Mesothelial cell of epicardium (in vitro differentiated cells): ENCODE measurements at regions not wholly inside any gene's neighbourhood (a gene's known extent, or its start where the extent isn't known, plus 50 kb on each side); places are given as distances from the start of the nearest gene placed in this dataset.

Experiments
- DNase-seq, 2 experiments: peaks; one replicate each; pipeline ENCODE4 v3.0.0; 2021; ENCODE audit warnings: low spot score in 2 of 2; ENCODE audit not compliant: unreplicated experiment in 2 of 2
- H3K27ac Mint-ChIP-seq: 2 replicates; pipeline ENCODE4 v1.8.0; 2021; ENCODE audit warnings: mixed read lengths
- H3K27me3 Mint-ChIP-seq: 2 replicates; pipeline ENCODE4 v1.8.0; 2021; ENCODE audit warnings: low read depth, mixed read lengths
- H3K36me3 Mint-ChIP-seq: 2 replicates; pipeline ENCODE4 v1.8.0; 2021; ENCODE audit warnings: mixed read lengths
- H3K4me1 Mint-ChIP-seq: 2 replicates; pipeline ENCODE4 v1.8.0; 2021; ENCODE audit warnings: mixed read lengths
- H3K4me3 Mint-ChIP-seq: 2 replicates; pipeline ENCODE4 v1.8.0; 2021; ENCODE audit warnings: mild to moderate bottlenecking, moderate library complexity, mixed read lengths
- H3K9me3 Mint-ChIP-seq: 2 replicates; pipeline ENCODE4 v1.8.0; 2021; ENCODE audit warnings: mixed read lengths
- TF ChIP-seq, protein P1 (sequence below): fragments of 200-600 bp; sonication (generic); IDR thresholded peaks from one replicate; pipeline ENCODE4 v1.5.0; 2021; ENCODE audit warnings: antibody characterized with exemption; ENCODE audit not compliant: unreplicated experiment

DNA sequence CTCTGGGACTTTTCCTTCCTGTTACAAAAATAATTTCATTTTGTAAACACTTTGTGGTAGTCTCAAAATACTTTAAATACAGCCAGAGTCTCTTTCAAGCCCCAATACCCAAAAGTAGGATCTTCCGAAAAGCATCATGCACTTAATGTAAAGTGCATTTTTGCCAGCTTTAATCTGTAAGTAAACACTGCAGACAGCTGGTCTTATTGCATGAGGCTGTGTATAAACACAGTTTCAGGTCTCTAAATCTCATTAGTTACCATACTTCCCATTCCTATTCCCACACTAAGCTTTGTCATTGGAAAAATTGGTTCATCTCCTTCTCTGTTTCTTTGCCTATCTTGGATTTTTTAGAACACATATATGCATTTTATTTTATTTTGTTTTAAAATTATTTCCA lies 87.6 kb upstream of the GNAI1 start:
- TF ChIP-seq, protein P1, sequence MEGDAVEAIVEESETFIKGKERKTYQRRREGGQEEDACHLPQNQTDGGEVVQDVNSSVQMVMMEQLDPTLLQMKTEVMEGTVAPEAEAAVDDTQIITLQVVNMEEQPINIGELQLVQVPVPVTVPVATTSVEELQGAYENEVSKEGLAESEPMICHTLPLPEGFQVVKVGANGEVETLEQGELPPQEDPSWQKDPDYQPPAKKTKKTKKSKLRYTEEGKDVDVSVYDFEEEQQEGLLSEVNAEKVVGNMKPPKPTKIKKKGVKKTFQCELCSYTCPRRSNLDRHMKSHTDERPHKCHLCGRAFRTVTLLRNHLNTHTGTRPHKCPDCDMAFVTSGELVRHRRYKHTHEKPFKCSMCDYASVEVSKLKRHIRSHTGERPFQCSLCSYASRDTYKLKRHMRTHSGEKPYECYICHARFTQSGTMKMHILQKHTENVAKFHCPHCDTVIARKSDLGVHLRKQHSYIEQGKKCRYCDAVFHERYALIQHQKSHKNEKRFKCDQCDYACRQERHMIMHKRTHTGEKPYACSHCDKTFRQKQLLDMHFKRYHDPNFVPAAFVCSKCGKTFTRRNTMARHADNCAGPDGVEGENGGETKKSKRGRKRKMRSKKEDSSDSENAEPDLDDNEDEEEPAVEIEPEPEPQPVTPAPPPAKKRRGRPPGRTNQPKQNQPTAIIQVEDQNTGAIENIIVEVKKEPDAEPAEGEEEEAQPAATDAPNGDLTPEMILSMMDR, result no peak

DNA sequence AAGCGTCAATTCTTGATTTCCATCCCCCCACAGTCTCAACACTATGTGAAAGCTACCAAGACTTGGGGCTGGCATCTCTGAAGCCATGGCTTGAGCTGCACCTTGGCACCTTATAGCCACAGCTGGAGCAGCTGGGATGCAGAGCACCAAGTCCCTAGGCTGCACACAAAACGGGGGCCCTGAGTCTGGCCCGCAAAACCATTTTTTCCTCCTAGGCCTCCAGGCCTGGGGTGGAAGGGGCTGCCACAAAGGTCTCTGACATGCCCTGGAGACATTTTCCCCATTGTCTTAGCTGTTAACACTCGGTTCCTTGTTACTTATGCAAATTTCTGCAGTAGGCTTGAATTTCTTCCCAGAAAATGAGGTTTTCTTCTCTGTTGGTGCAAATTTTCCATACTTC lies 89.8 kb upstream of the GNAI1 start:
- Mint-ChIP-seq H3K4me1 (peaks cover 10% of the 10 kb centered on the region), H3K27me3 (peaks cover 3% of the 10 kb centered on the region), H3K4me3 (no peak overlapping the region), H3K9me3 (peaks cover 17% of the 10 kb centered on the region), H3K36me3 (peaks cover 6% of the 10 kb centered on the region), H3K27ac (no peak overlapping the region)
- DNase-seq, result no peak
- TF ChIP-seq, protein P1, result no peak

More for the DNA sequence above, 87.6 kb upstream of the GNAI1 start:
- Mint-ChIP-seq H3K4me3 (no peak overlapping the region), H3K27me3 (peaks cover 3% of the 10 kb centered on the region), H3K9me3 (peaks cover 17% of the 10 kb centered on the region), H3K27ac (no peak overlapping the region), H3K4me1 (no peaks in the 10 kb centered on the region), H3K36me3 (peaks cover 6% of the 10 kb centered on the region)
- DNase-seq, result no peak

DNA sequence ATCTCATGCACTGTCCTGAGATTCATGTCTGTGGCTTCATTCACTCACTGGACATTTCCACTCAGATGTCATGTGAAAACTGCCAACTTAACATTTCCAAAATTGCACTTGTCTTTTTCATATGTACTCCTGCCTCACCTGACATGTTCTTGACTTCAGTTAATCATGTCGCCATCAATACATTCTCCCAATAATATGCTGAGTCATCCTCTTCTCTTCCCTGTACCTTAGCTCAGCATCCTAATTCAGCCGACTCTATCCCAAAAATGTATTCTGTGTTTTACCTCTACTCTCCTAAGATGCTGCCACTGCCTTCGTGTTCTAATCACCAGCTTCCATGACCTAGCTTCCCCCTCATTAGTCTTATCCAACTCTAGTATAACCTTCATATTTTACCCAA lies 93.9 kb upstream of the GNAI1 start:
- no peak for DNase-seq
- H3K27me3 Mint-ChIP-seq, result no peaks in the 10 kb centered on the region
- peaks cover 17% of the 10 kb centered on the region for H3K9me3 Mint-ChIP-seq
- H3K36me3 Mint-ChIP-seq, result peaks cover 6% of the 10 kb centered on the region
- H3K4me1 Mint-ChIP-seq, result peaks cover 32% of the 10 kb centered on the region
- TF ChIP-seq, protein P1, result no peak
- no peak overlapping the region for H3K4me3 Mint-ChIP-seq
- peak overlapping the region; percentile 26 for H3K27ac Mint-ChIP-seq

DNA sequence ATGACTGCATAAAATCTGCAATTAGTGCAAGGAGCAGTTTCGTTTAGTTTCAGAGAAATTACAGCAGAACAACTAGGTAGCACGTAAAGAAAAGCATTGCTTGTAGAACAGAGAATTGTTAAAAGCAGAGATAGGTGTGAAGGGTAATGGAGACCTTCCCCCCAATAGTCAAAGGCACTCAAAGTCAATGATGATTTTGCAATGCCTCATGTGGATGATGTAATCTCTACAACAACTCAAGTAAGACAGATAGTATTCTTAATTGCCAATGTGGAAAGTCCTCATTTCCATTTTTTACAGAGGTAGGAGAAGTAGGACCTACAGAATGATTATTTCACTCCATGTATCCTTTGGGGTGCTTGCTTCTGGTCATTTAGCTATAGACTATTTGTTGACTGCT lies 94.3 kb upstream of the GNAI1 start:
- no peak overlapping the region for H3K27ac Mint-ChIP-seq

DNA sequence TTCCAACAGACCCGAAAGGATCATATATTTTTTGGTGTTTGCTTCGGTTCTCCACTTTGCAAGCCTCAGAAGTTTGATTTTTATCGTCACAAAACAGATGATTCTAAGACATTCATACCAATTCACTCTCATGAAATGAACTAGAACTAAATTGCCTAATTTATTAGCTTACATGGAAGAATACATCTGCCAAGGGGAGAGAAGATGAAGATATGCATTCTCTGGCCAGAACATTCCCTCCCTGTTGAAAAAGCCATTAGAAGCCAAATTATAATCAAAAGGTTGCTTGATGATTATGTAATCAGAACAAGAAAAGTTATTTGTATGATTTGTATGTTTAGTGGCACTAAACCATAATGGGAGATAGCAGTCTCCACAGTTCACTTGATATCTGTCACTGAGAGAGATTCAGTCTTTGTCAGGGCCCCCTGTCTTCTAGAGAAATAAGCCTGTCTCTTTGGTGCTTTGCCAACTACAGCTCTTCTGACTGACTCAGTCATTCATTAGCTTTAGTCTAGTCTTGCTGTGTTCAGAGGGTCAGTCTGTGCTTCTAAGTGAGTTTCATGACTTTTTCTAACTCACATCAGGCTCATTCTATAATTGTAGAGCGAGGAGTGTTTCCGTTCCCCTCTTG lies 95.3 kb upstream of the GNAI1 start:
- H3K9me3 Mint-ChIP-seq, result peaks cover 7% of the 10 kb centered on the region
- TF ChIP-seq, protein P1, result no peak
- no peak overlapping the region for H3K4me3 Mint-ChIP-seq
- DNase-seq, result no peak
- H3K27ac Mint-ChIP-seq, result peak overlapping the region; percentile 74
- H3K36me3 Mint-ChIP-seq, result peaks cover 1% of the 10 kb centered on the region
- H3K27me3 Mint-ChIP-seq, result no peaks in the 10 kb centered on the region
- H3K4me1 Mint-ChIP-seq, result peaks cover 32% of the 10 kb centered on the region

More for the DNA sequence above, 94.3 kb upstream of the GNAI1 start:
- no peak for DNase-seq
- Mint-ChIP-seq H3K9me3 (peaks cover 13% of the 10 kb centered on the region), H3K4me1 (peaks cover 32% of the 10 kb centered on the region), H3K27me3 (no peaks in the 10 kb centered on the region), H3K36me3 (peaks cover 5% of the 10 kb centered on the region), H3K4me3 (no peak overlapping the region)
- TF ChIP-seq, protein P1, result no peak
